GM19023 (cell line): ENCODE measurements at regions not wholly inside any gene's neighbourhood (a gene's known extent, or its start where the extent isn't known, plus 50 kb on each side); places are given as distances from the start of the nearest gene placed in this dataset.
"Not testable (repeated sequence)": the region's sequence is repeated elsewhere in the genome, so short reads cannot be mapped to it uniquely, and the experiment has no call there.

Experiments
- ATAC-seq: cut with Tn5 transposase; IDR thresholded peaks from one replicate; pipeline ENCODE4 v1.9.1; 2021; ENCODE audit warnings: mild to moderate bottlenecking, moderate library complexity; ENCODE audit not compliant: unreplicated experiment

- not testable (repeated sequence) for ATAC-seq
Observed at GRCh38 chr6:26795474-26796307, 136.1 kb upstream of the ZNF322 start.

DNA sequence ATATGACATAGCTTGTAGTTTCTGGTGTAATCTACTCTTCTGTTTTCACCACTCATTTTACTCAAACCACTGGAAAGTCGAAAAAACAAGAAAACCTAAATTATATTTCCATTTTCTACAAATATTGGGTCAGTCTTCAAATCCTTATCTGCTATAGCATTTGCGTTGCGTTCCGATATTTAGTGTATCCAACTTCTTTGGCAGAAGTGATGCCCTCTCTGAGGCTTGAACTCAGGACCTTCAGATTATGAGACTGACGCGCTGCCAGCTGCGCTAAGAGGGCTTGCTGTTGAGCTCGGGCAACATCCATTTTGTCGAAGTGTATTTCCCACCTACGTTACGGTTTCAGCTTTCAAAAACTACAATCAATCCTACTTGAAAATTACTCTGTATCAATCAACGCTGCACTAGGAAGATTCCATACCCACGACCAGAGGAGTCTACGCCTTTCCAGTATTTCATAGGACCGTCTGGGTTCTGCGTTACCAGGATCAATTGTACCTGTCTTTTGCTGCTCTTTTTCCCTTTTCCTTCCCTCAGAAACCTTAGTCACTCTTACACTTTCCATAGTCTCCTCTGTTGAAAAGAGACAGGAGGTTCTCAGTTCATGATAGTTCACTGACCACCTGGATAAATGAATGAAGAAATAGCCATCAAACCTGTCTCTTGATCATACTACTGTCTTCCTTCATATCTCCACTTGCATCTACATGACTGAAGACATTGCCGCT lies 140.5 kb upstream of the ZNF322 start:
- not testable (repeated sequence) for ATAC-seq

GRCh38 chr6:26803762-26804161 lies 144.2 kb upstream of the ZNF322 start:
- not testable (repeated sequence) for ATAC-seq

DNA sequence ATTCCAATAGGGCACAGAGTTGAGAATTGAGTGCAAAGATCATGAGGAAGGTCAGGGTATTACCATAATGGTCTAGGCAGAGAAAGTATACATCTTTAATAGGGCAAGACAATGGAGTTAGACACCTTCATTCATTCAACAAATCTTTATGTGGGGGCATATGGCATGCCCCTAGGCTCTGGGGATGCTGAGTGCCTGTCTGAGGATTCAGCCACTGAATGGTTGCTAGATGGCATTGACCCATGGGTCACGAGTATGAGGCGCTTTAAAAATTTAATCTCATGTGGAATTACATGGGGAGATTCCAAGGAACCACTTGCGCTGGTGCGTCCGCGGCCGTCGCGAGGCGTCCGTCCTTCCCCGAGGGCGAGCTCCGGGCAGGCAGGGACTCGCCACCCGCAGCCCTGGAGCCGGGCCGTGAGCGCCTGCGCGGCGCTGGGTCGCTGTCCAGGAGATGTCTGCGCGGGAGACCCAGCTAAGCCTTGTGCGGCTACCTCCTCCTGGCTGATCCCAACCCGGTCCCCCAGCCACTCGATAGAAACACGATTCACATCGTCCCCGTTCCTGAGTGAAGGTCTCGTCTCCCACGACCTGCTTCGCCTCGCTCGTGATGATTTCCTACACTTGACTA lies 152.1 kb upstream of the ZNF322 start:
- ATAC-seq, result not testable (repeated sequence)

GRCh38 chr6:26818640-26819225 lies 159.2 kb upstream of the ZNF322 start:
- not testable (repeated sequence) for ATAC-seq

DNA sequence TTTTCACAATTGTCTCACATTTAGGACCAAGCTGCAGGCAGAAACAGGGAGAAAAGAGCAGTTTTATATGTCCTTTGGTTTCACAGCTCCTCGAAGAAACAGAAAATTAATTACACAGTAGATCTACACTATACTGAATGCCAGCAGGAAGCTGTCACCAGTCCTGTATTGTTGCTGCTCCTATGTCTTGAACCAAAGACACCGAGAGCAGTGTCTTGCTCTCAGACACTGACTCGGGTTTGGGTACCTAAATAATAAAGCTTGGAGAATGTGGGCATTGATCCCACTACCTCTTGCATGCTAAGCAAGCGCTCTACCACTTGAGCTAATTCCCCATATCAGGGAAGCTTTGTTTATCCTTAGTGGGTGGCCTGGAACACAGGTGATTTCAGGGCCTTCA lies 168.4 kb upstream of the ZNF322 start:
- not testable (repeated sequence) for ATAC-seq

GRCh38 chr6:26829480-26829879 lies 169.9 kb upstream of the ZNF322 start:
- not testable (repeated sequence) for ATAC-seq

DNA sequence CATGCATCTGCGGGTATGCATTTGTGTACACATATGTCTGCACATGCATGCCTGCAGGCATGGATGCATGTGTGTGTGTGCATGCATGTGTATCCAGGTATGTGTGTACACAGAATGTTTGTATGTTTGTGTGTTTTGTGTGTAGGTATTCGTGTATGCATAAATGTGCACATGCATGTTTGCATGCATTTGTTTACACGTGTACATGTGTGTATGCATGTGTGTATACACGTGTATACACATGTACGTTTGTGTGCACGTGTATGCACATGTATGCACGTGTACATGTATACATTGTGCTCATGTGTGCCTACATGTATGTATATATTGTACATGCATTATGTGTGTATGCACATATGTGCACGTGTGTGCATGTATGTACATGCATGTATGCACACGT lies 171.4 kb upstream of the ZNF322 start:
- ATAC-seq, result not testable (repeated sequence)

DNA sequence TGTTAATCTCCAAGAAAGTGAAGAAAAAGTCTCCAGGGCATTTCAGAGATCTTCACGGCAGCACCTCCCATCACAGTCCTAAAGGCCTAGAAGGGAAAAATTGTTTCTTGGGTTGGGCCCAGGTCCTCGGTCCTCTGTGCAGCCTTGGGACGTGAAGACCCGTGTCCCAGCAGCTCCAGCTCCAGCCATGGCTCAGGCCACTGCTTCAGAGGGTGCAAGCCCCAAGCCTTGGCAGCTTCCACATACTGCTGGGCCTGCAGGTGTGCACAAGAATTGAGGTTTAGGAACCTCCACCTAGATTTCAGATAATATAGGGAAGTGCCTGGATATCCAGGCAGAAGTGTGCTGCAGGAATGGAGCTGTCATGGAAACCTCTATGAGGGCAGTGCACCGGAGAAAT lies 176.2 kb upstream of the ZNF322 start:
- ATAC-seq, result not testable (repeated sequence)

DNA sequence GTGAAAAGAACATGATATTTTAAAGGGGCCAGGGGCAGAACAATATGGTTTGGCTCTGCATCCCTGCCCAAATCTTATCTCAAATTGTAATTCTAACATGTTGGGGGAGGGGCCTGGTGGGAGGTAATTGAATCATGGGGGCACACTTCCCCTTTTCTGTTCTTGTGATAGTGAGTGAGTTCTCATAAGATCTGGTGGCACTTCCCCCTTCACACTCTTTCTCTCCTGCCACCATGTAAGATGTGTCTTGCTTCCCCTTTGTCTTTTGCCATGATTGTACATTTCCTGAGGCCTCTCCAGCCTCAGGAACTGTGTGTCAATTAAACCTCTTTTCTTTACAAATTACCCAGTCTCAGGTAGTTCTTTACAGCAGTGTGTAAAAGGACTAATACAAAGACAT lies 177.1 kb upstream of the ZNF322 start:
- ATAC-seq, result not testable (repeated sequence)

- ATAC-seq, result not testable (repeated sequence)
Observed at GRCh38 chr6:26844823-26845222, 185.3 kb upstream of the ZNF322 start.

DNA sequence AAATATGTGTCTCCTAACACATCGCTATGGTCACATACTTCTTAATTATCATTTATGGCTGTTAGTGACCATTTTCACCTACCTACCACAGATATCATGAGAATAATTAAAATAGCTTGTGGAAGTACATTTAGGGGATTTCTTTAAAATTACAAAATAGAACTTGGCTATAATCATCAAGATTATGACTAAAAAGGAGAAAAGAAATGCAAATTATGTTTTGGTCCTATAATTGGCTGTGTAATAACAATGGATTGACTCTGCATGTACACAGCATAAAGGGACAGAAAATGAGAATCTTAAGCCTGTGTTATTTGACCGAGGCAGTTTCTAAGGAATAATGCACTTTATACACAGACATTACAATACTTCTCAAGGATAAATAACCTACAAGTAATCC lies 197.7 kb upstream of the ZNF322 start:
- not testable (repeated sequence) for ATAC-seq

DNA sequence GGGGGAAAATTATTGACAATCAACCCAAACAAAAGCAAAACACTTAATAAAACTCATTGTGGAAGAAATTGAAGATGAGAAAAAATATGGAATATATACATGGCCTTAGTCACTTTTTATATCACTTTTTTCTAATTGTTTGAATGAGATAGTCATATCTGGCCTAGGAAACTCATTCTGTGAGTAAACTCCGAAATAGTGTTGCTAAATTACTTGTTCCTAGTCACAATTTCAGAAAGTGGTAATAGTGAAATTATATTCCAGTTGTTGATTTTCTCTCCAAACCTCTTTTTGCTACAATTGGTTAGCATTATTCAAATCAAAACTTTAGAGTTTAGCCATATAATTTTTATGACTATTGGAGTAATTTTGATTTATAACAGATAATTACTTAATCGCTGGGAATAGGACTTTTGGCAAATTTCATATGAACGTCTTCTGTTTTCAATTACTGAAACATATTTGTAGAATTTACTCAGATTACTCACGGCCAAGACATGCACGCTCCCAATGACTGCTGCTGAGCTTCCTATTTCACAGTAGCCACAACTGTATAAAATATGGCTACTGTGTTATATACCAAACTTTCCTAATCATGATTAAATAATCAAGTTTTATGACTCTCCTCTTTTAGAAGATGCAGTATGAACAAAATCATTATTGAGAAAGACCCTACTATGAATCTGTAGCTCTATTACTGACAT lies 199.7 kb upstream of the ZNF322 start:
- ATAC-seq, result not testable (repeated sequence)

DNA sequence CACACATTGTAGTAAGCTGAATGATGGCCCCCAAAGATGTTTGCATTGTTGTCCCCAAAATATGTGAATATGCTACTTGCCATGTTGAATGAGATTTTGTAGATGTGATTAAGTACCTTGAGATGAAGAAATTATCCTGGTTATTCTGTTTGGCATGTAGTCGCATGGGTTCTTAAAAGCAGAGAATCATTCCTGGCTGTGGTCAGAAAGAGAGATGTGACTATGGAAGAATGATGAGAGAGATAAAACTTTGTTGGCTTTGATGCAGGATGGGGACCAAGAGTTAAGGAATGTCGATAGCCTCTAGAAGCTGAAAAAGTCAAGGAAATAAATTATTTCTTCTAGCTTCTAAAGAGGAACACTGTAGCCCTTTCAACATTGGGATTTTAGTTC lies 200.2 kb upstream of the ZNF322 start:
- not testable (repeated sequence) for ATAC-seq

- not testable (repeated sequence) for ATAC-seq
Observed at GRCh38 chr6:26861913-26862312, 202.4 kb upstream of the ZNF322 start.

GRCh38 chr6:26863641-26864040 lies 204.1 kb upstream of the ZNF322 start:
- ATAC-seq, result not testable (repeated sequence)

DNA sequence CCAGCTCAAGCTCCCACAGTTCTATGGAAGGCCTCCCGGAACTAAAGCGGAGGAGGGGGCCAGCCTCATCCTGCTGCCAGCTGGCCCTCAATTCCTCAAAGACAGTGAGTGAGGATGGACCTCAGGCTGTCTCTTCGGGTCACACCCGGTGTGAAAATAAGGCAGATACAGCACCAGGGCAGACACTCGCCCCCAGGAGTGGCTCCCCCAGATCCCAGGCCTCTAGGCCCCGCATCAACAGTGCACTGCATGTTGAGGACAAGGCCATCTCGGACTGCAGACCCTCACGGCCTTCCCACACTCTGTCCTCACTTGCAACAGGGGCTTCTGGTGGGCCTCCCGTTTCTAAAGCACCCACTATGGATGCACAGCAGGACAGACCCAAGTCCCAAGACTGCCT lies 239.2 kb upstream of the ZNF322 start:
- ATAC-seq, result not testable (repeated sequence)

GRCh38 chr6:26924206-26924605 lies 264.7 kb upstream of the ZNF322 start:
- not testable (repeated sequence) for ATAC-seq

DNA sequence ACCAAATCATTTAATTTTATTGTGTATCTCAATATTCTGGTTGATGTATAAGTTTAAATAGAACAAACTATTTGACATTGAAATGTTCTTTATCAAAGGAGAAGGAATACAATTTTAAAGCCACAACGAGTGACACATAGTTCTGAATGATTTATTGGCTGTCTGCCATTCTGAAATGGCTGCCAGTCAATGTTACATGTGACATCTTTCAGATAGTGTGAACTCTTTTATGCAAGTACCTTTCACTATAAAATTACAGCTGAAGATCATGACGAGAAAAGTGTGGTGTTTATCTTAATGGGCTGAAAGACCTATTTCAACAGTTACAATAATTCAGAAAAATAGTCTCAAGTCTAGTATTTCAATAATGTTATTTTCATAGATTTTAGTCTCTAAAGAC lies 268.6 kb upstream of the ZNF322 start:
- not testable (repeated sequence) for ATAC-seq

GRCh38 chr6:26937258-26937657 lies 277.7 kb upstream of the ZNF322 start:
- not testable (repeated sequence) for ATAC-seq
